ENCODE measurements at regions not wholly inside any gene's neighbourhood (a gene's known extent, or its start where the extent isn't known, plus 50 kb on each side); places are given as distances from the start of the nearest gene placed in this dataset.

GRCh38 chr18:29078273-29078672 is 901.3 kb upstream of the CDH2 start:
- Mint-ChIP-seq H3K27me3 (no peaks in the 10 kb centered on the region), H3K27ac (no peak overlapping the region), H3K9me3 (ENCODE audit: low read depth) (peaks cover 13% of the 10 kb centered on the region), H3K4me1 (no peaks in the 10 kb centered on the region), H3K4me3 (no peak overlapping the region), H3K36me3 (ENCODE audit: low read depth) (no peaks in the 10 kb centered on the region)
- CTCF ChIA-PET, result no interaction called here
- ATAC-seq, result no peak
- no peak for DNase-seq
- intact Hi-C loops (cut with DNase I, micrococcal nuclease), result no loop called here
- POLR2A ChIA-PET, result interaction anchor here (0.6 kb wide), 1 partner anchor 735 kb away, joined by 3 read pairs; no protein-coding TSS in a partner anchor

- Mint-ChIP-seq H3K4me3 (no peak overlapping the region), H3K27me3 (no peaks in the 10 kb centered on the region), H3K27ac (no peak overlapping the region), H3K9me3 (ENCODE audit: low read depth) (peaks cover 7% of the 10 kb centered on the region), H3K4me1 (no peaks in the 10 kb centered on the region), H3K36me3 (ENCODE audit: low read depth) (no peaks in the 10 kb centered on the region)
- ATAC-seq (no peak), DNase-seq (no peak)
- ChIA-PET POLR2A (no interaction called here), CTCF (interaction anchor here (0.6 kb wide), 1 partner anchor 12 kb away, joined by 3 read pairs; no protein-coding TSS in a partner anchor)
- intact Hi-C loops (cut with DNase I, micrococcal nuclease), result no loop called here
Measured at GRCh38 chr18:29077344-29077743, 900.4 kb upstream of the CDH2 start.

GRCh38 chr18:29076645-29077044 is 899.7 kb upstream of the CDH2 start:
- ChIA-PET POLR2A (no interaction called here), CTCF (no interaction called here)
- no peak overlapping the region for H3K4me3 Mint-ChIP-seq
- intact Hi-C loops (cut with DNase I, micrococcal nuclease), result no loop called here
- peaks cover 7% of the 10 kb centered on the region for H3K9me3 Mint-ChIP-seq (ENCODE audit: low read depth)
- no peak overlapping the region for H3K27ac Mint-ChIP-seq
- no peaks in the 10 kb centered on the region for H3K4me1 Mint-ChIP-seq
- ATAC-seq (no peak), DNase-seq (no peak)
- no peaks in the 10 kb centered on the region for H3K36me3 Mint-ChIP-seq (ENCODE audit: low read depth)
- H3K27me3 Mint-ChIP-seq, result no peaks in the 10 kb centered on the region

- Mint-ChIP-seq H3K4me3 (no peak overlapping the region), H3K9me3 (ENCODE audit: low read depth) (peaks cover 11% of the 10 kb centered on the region), H3K36me3 (ENCODE audit: low read depth) (no peaks in the 10 kb centered on the region), H3K27me3 (no peaks in the 10 kb centered on the region), H3K27ac (no peak overlapping the region), H3K4me1 (no peaks in the 10 kb centered on the region)
- ChIA-PET CTCF (no interaction called here), POLR2A (no interaction called here)
- no peak for DNase-seq
- no peak for ATAC-seq
- intact Hi-C loops (cut with DNase I, micrococcal nuclease), result no loop called here
Measured at GRCh38 chr18:29074147-29074546, 897.2 kb upstream of the CDH2 start.

- DNase-seq (no peak), ATAC-seq (no peak)
- Mint-ChIP-seq H3K27ac (no peak overlapping the region), H3K27me3 (no peaks in the 10 kb centered on the region), H3K9me3 (ENCODE audit: low read depth) (peaks cover 9% of the 10 kb centered on the region), H3K36me3 (ENCODE audit: low read depth) (no peaks in the 10 kb centered on the region), H3K4me3 (no peak overlapping the region), H3K4me1 (no peaks in the 10 kb centered on the region)
- CTCF ChIA-PET, result no interaction called here
- intact Hi-C loops (cut with DNase I, micrococcal nuclease), result no loop called here
- POLR2A ChIA-PET, result no interaction called here
Measured at GRCh38 chr18:29071869-29072268, 894.9 kb upstream of the CDH2 start.

- POLR2A ChIA-PET, result no interaction called here
- no peaks in the 10 kb centered on the region for H3K36me3 Mint-ChIP-seq (ENCODE audit: low read depth)
- peaks cover 15% of the 10 kb centered on the region for H3K9me3 Mint-ChIP-seq (ENCODE audit: low read depth)
- ATAC-seq (no peak), DNase-seq (no peak)
- H3K27me3 Mint-ChIP-seq, result no peaks in the 10 kb centered on the region
- H3K27ac Mint-ChIP-seq, result no peak overlapping the region
- no peak overlapping the region for H3K4me3 Mint-ChIP-seq
- CTCF ChIA-PET, result no interaction called here
- intact Hi-C loops (cut with DNase I, micrococcal nuclease), result no loop called here
- H3K4me1 Mint-ChIP-seq, result no peaks in the 10 kb centered on the region
Measured at GRCh38 chr18:29063346-29063745, 886.4 kb upstream of the CDH2 start.

GRCh38 chr18:29062921-29063320 is 886.0 kb upstream of the CDH2 start:
- H3K27me3 Mint-ChIP-seq, result no peaks in the 10 kb centered on the region
- ChIA-PET POLR2A (no interaction called here), CTCF (no interaction called here)
- H3K4me1 Mint-ChIP-seq, result no peaks in the 10 kb centered on the region
- peaks cover 15% of the 10 kb centered on the region for H3K9me3 Mint-ChIP-seq (ENCODE audit: low read depth)
- H3K36me3 Mint-ChIP-seq (ENCODE audit: low read depth), result no peaks in the 10 kb centered on the region
- no peak for ATAC-seq
- intact Hi-C loops (cut with DNase I, micrococcal nuclease), result no loop called here
- no peak overlapping the region for H3K4me3 Mint-ChIP-seq
- DNase-seq, result no peak
- no peak overlapping the region for H3K27ac Mint-ChIP-seq

- Mint-ChIP-seq H3K36me3 (ENCODE audit: low read depth) (no peaks in the 10 kb centered on the region), H3K9me3 (ENCODE audit: low read depth) (peaks cover 12% of the 10 kb centered on the region), H3K27ac (no peak overlapping the region), H3K4me1 (no peaks in the 10 kb centered on the region), H3K4me3 (no peak overlapping the region), H3K27me3 (no peaks in the 10 kb centered on the region)
- ATAC-seq (no peak), DNase-seq (no peak)
- CTCF ChIA-PET, result interaction anchor here (0.6 kb wide), 1 partner anchor 684 kb away, joined by 3 read pairs; no protein-coding TSS in a partner anchor
- intact Hi-C loops (cut with DNase I, micrococcal nuclease), result no loop called here
- POLR2A ChIA-PET, result no interaction called here
Measured at GRCh38 chr18:29060349-29060748, 883.4 kb upstream of the CDH2 start.

GRCh38 chr18:29057703-29058102 is 880.8 kb upstream of the CDH2 start:
- Mint-ChIP-seq H3K27ac (no peak overlapping the region), H3K27me3 (no peaks in the 10 kb centered on the region), H3K4me1 (no peaks in the 10 kb centered on the region), H3K9me3 (ENCODE audit: low read depth) (peaks cover 11% of the 10 kb centered on the region), H3K4me3 (no peak overlapping the region), H3K36me3 (ENCODE audit: low read depth) (no peaks in the 10 kb centered on the region)
- ChIA-PET CTCF (no interaction called here), POLR2A (no interaction called here)
- ATAC-seq, result no peak
- no peak for DNase-seq
- intact Hi-C loops (cut with DNase I, micrococcal nuclease), result no loop called here

GRCh38 chr18:29056800-29057199 is 879.9 kb upstream of the CDH2 start:
- no peak overlapping the region for H3K27ac Mint-ChIP-seq
- intact Hi-C loops (cut with DNase I, micrococcal nuclease), result no loop called here
- peaks cover 7% of the 10 kb centered on the region for H3K9me3 Mint-ChIP-seq (ENCODE audit: low read depth)
- CTCF ChIA-PET, result no interaction called here
- no peaks in the 10 kb centered on the region for H3K36me3 Mint-ChIP-seq (ENCODE audit: low read depth)
- ATAC-seq (no peak), DNase-seq (no peak)
- H3K4me1 Mint-ChIP-seq, result no peaks in the 10 kb centered on the region
- H3K27me3 Mint-ChIP-seq, result no peaks in the 10 kb centered on the region
- POLR2A ChIA-PET, result no interaction called here
- no peak overlapping the region for H3K4me3 Mint-ChIP-seq

- DNase-seq (no peak), ATAC-seq (no peak)
- POLR2A ChIA-PET, result no interaction called here
- Mint-ChIP-seq H3K27ac (no peak overlapping the region), H3K36me3 (ENCODE audit: low read depth) (no peaks in the 10 kb centered on the region), H3K9me3 (ENCODE audit: low read depth) (peaks cover 11% of the 10 kb centered on the region), H3K4me3 (no peak overlapping the region), H3K4me1 (no peaks in the 10 kb centered on the region), H3K27me3 (no peaks in the 10 kb centered on the region)
- CTCF ChIA-PET, result no interaction called here
- intact Hi-C loops (cut with DNase I, micrococcal nuclease), result no loop called here
Measured at GRCh38 chr18:29041976-29042375, 865.0 kb upstream of the CDH2 start.

- CTCF ChIA-PET, result interaction anchor here (0.5 kb wide), 1 partner anchor 1462 kb away, joined by 3 read pairs; no protein-coding TSS in a partner anchor
- Mint-ChIP-seq H3K27me3 (no peaks in the 10 kb centered on the region), H3K27ac (no peak overlapping the region), H3K4me3 (no peak overlapping the region), H3K4me1 (no peaks in the 10 kb centered on the region), H3K36me3 (ENCODE audit: low read depth) (no peaks in the 10 kb centered on the region), H3K9me3 (ENCODE audit: low read depth) (peaks cover 10% of the 10 kb centered on the region)
- ATAC-seq (no peak), DNase-seq (no peak)
- POLR2A ChIA-PET, result no interaction called here
- intact Hi-C loops (cut with DNase I, micrococcal nuclease), result no loop called here
Measured at GRCh38 chr18:29034113-29034856, 857.4 kb upstream of the CDH2 start.

GRCh38 chr18:29028560-29028959 is 851.6 kb upstream of the CDH2 start:
- no peak overlapping the region for H3K4me3 Mint-ChIP-seq
- H3K4me1 Mint-ChIP-seq, result no peaks in the 10 kb centered on the region
- H3K9me3 Mint-ChIP-seq (ENCODE audit: low read depth), result peaks cover 12% of the 10 kb centered on the region
- H3K27ac Mint-ChIP-seq, result no peak overlapping the region
- CTCF ChIA-PET, result no interaction called here
- intact Hi-C loops (cut with DNase I, micrococcal nuclease), result no loop called here
- DNase-seq (no peak), ATAC-seq (no peak)
- no peaks in the 10 kb centered on the region for H3K36me3 Mint-ChIP-seq (ENCODE audit: low read depth)
- POLR2A ChIA-PET, result no interaction called here
- no peaks in the 10 kb centered on the region for H3K27me3 Mint-ChIP-seq
